GM20431 (cell line): ENCODE measurements at regions not wholly inside any gene's neighbourhood (a gene's known extent, or its start where the extent isn't known, plus 50 kb on each side); places are given as distances from the start of the nearest gene placed in this dataset.
"Not testable (repeated sequence)": the region's sequence is repeated elsewhere in the genome, so short reads cannot be mapped to it uniquely, and the experiment has no call there.

Experiments used
- in situ Hi-C: fragments of 300-500 bp; cut with MseI, MboI; formaldehyde crosslinking; loops from one replicate; pipeline ENCODE4 v1.15.0; 2020; ENCODE audit warnings: low sequenced_read_pairs; ENCODE audit not compliant: unreplicated experiment

DNA sequence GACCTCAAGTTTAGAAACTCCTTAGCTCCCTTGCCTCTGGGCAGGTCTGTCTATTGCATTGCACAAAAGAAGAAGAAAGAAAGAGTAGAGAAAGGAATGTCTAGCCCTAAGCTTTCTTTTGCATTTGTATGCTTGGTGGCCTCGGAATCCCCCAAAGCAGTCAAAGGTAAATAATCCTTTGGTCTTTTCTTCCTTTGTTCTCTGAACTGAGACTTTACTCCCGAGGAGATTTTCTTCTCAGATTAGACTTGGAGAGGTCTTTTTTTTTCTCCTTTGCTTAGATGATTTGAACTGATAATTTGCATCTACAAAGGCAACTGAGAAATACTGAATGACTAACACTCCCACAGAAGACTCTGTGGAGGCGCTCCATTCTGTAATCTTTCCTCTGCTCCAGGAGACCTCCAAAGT lies 93.2 kb downstream of the AKR1D1 start:
- in situ Hi-C loops, result loop anchor here (25.0 kb wide), 1 partner anchor 568 kb away; no protein-coding TSS in a partner anchor

GRCh38 chr7:138170298-138170697 lies 94.0 kb downstream of the AKR1D1 start:
- in situ Hi-C loops, result loop anchor here (25.0 kb wide), 1 partner anchor 567 kb away; no protein-coding TSS in a partner anchor

GRCh38 chr7:138170959-138171703 lies 94.9 kb downstream of the AKR1D1 start:
- in situ Hi-C loops, result loop anchor here (25.0 kb wide), 1 partner anchor 566 kb away; no protein-coding TSS in a partner anchor

DNA sequence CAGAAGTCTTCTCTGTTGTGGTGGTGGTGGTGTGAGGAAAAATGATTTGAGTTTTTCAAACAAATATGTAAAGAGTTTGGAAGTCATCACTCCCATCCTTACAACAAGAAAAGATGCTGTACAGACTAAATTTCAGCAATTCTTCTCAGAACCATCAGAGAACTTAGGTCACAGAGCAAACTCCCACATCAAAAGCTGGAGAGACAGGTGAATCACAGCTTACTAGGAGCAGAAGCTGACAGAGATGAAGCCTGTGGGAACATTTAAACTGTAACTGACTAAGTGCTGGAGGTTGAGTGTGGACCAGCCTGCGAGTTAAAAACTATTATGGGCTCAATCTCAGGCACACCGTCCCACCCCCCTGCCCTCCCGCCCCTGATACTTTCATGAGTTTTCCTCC lies 97.3 kb downstream of the AKR1D1 start:
- in situ Hi-C loops, result loop anchor here (25.0 kb wide), 1 partner anchor 564 kb away; no protein-coding TSS in a partner anchor

DNA sequence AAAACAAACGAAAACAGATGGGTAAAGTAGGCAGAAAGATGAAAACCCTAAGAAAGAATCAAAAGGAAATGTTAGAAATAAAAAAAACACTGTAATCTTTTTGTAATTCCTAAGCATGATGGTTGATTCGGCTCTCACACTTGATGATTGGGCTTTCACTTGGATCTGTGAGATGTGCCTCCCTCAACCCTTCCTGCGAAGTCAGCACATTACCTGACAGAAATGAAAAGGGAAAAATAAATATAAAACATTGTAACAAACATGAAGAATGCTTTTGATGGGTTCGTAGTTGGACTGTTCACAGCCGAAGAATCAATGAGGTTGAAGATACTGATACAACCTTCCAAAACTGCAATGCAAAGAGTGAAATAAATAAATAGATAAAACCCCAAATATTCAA lies 99.8 kb downstream of the AKR1D1 start:
- in situ Hi-C loops, result no loop called here

- in situ Hi-C loops, result no loop called here
Measured at GRCh38 chr7:138184191-138184590, 107.9 kb downstream of the AKR1D1 start.

DNA sequence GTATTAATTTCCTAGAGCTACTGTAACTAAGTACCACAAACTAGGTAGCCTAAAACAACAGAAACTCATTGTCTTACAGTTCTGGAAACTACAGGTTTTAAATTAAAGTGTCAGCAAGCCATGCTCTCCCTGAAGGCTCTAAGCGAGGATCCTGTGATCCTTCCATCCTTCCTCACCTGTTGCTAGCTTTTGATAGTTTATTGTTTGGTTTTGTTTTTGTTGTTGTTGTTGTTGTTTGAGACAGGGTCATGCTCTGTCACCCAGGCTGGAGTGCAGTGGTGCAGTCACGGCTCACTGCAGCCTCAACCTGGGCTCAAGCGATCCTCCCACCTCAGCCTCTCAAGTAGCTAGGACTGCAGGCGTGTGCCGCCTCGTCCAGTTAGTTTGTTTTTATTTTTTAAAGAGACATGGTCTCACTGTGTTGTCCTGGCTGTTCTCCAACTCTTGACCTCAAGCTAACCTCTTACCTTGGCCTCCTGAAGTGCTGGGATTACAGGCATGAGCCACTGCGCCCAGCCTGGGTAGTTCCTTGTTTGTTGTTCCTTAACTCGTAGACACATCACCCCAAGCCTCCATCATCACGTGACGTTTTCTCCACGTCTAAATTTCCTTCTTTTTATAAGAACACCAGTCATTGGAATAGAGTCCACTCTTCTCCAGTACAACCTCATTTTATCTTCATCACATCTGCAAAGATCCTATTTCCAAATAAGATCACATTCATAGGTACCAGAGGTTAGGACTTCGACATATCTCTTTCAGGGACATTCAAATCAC lies 109.1 kb downstream of the AKR1D1 start:
- in situ Hi-C loops, result no loop called here

DNA sequence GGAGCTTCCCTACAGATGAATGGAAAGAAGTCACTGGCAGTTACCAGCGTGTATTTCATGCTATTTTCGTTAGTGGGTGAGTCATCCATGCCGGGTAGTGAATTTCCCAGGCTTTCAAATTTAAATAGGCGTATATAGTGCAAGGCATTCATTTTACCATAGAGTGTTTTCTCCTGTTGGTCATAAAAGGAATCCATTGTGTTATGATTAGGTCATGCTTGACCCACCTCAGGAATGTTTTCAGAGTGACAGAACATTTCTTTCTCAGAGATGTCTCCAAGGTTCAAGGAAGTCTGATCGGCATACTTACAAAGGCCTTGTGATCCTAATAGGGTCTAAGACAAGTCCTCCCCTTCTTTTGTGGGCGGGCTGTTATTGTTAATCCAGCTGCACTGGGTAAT lies 110.7 kb downstream of the AKR1D1 start:
- in situ Hi-C loops, result no loop called here

- in situ Hi-C loops, result no loop called here
Measured at GRCh38 chr7:138188290-138188858, 112.1 kb downstream of the AKR1D1 start.

DNA sequence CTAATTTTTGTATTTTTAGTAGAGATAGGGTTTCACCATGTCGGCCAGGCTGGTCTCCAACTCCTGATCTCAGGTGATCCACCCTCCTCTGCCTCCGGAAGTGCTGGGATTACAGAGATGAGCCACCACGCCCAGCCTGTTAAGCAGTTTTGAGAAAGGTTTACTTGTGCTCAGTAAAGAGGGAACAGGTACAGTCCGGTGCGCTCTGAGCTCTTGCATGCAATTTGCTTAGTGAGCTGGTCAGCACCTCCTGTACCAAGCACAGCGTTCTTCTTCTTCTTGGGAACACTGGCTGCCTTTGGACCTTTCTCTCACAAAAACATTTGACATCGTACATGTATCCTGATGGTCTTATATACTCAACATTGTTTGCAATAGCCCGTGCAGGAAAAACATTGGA lies 118.3 kb downstream of the AKR1D1 start:
- in situ Hi-C loops, result no loop called here

- in situ Hi-C loops, result no loop called here
Measured at GRCh38 chr7:138195151-138195571, 118.9 kb downstream of the AKR1D1 start.

DNA sequence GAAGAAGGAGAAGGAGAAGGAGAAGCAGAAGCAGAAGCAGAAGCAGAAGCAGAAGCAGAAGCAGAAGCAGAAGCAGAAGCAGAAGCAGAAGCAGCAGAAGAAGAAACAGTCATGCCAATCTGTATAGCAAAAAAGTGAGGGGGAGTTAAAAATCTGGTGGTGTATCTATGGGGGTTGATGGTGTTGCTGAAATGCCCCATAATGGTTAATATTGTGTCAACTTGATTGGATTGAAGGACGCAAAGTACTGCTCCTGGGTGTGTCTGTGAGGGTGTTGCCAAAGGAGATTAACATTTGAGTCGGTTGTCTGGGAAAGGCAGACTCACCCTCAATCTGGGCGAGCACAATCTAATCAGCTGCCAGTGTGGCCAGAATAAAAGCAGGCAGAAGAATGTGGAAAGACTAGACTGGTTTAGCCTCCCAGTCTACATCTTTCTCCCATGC lies 120.3 kb downstream of the AKR1D1 start:
- in situ Hi-C loops, result not testable (repeated sequence)

GRCh38 chr7:138196971-138197896 lies 121.0 kb downstream of the AKR1D1 start:
- in situ Hi-C loops, result no loop called here

DNA sequence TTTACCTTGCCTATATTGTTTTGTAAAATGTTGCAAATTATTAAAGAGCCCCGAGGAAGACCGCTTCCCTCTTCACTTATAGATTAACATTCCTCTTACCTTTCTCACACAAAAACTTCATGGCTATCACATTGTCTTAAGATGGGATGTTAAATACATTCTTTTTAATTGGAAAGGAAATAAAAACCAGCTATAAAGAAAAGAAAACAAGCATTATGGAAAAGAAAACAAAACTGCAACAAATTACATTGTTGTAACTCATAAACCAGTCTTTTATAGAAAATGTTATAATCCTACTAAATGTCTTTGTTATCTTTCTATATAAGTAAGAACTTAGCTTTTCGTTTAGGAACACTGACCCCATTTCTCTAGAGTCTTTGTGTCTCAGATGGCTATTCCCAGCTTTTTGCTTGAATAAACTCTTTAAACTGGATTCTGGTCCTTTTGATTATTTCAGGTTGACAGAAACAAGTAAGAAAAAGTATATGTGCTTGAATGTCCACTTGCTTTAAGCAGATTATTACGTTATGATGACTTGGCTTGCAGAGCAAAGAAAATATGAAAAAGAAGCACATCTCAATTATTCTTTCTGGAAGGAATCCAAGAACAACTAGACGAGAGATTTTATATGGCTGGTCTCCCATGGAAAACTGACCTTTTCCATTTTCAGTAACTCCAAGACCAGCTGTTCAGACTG lies 128.2 kb downstream of the AKR1D1 start:
- in situ Hi-C loops, result no loop called here

GRCh38 chr7:138204982-138205298 lies 128.7 kb downstream of the AKR1D1 start:
- in situ Hi-C loops, result no loop called here

DNA sequence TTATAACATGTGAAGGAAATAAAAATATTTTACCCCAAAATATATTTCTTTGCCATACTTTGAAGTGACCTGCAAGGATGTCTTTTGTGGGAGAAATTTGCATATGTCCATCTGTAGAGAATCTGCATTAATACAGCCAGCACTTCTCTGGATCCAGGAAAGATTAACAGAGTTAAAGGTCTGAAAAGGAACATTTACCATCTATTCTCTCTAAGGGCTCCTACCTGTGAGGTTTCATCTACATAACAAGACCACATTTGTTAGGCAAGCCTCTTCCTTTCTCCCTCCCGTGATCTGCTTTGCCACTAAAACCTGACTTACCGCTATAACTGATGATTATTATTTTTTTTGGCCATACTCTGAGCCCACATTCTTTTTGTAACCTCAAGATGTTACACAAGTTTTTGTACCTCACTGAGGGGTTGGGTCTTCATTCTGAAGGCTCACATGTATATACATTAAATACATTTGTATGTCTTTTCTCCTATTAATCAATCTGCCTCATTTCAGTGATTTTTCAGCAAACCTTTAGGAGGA lies 129.4 kb downstream of the AKR1D1 start:
- in situ Hi-C loops, result no loop called here

DNA sequence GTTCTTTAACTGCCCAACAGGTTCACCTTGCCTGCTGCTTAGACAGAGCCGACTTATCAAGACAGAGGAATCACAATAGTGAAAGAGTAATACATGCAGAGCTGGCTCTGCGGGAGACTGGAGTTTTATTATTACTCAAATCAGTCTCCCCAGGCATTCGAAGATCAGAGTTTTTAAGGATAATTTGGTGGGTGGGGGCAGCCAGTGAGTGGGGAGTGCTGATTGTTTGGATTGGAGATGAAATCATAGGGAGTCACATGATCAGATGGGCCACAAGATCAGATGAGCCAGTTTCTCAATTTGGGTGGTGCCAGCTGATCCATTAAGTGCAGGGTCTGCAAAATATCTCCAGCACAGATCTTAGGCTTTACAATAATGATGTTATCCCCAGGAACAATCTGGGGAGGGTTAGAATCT lies 131.3 kb downstream of the AKR1D1 start:
- in situ Hi-C loops, result no loop called here

DNA sequence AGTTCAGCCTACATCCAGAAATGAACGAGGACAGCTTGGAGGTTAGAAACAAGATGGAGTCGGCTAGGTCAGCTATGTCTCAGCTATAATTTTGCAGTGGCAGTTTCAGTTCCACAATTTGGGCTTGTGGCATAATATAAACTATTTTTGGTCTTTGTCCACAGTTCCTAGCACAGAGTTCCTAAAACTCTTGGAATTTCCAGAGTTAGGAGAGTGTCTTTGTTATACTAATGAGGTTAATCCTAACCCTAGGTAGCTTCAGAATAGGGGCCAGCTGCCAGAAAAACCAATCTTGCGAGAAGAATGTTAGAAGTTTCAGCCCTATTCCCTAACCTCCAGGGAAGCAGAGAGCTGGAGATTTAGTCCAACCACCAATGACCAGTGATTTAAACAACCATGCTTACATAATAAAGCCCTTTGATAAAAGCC lies 131.9 kb downstream of the AKR1D1 start:
- in situ Hi-C loops, result no loop called here

- in situ Hi-C loops, result no loop called here
Measured at GRCh38 chr7:138208864-138209263, 132.6 kb downstream of the AKR1D1 start.
